HFF-Myc (cell line): ENCODE measurements at regions not wholly inside any gene's neighbourhood (a gene's known extent, or its start where the extent isn't known, plus 50 kb on each side); places are given as distances from the start of the nearest gene placed in this dataset.
A peak's percentile ranks its signal among the peaks of the same experiment; 100 is the strongest.

Experiments
- DNase-seq: peaks from one replicate; pipeline ENCODE4 v3.0.0-alpha.2; 2011; ENCODE audit warnings: low read depth; ENCODE audit errors: extremely low read depth
- H3K4me3 ChIP-seq: replicated peaks from 2 replicates; pipeline ENCODE4 v1.5.1; 2011; ENCODE audit warnings: low read depth, mild to moderate bottlenecking, control low read depth, low read length
- TF ChIP-seq, protein P1 (sequence below): IDR thresholded peaks from 2 replicates; pipeline ENCODE4 v1.5.1; 2012; ENCODE audit warnings: mild to moderate bottlenecking, low read depth, low read length, control low read depth; ENCODE audit errors: missing control alignments

- peak overlapping the region; percentile 10; the same call in 1 of the 2 replicates for H3K4me3 ChIP-seq
- no peak for DNase-seq
- TF ChIP-seq, protein P1, sequence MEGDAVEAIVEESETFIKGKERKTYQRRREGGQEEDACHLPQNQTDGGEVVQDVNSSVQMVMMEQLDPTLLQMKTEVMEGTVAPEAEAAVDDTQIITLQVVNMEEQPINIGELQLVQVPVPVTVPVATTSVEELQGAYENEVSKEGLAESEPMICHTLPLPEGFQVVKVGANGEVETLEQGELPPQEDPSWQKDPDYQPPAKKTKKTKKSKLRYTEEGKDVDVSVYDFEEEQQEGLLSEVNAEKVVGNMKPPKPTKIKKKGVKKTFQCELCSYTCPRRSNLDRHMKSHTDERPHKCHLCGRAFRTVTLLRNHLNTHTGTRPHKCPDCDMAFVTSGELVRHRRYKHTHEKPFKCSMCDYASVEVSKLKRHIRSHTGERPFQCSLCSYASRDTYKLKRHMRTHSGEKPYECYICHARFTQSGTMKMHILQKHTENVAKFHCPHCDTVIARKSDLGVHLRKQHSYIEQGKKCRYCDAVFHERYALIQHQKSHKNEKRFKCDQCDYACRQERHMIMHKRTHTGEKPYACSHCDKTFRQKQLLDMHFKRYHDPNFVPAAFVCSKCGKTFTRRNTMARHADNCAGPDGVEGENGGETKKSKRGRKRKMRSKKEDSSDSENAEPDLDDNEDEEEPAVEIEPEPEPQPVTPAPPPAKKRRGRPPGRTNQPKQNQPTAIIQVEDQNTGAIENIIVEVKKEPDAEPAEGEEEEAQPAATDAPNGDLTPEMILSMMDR, result no peak
Measured at GRCh38 chr3:98961161-98962155, 60.0 kb upstream of the DCBLD2 start.

GRCh38 chr3:98957681-98958080 lies 56.2 kb upstream of the DCBLD2 start:
- DNase-seq, result no peak
- no peak overlapping the region for H3K4me3 ChIP-seq
- TF ChIP-seq, protein P1, result no peak

DNA sequence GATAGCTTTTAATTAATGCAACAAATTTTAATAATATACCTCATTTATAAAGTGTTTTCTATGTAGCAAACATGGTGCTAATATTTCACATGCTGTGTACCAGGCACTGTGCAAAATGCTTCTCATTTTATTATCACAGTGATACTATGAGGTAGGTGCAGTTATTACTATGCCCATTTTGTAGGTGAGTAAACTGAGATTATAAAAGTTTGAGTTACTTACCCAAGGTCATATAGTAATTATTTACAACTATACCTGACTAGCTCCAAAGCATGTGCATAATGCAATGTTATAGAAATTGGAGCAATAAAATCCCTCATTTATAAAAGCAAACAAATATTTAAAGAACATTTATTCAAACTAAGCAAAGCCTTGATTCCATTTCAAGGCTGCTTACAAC lies 54.5 kb upstream of the DCBLD2 start:
- DNase-seq, result no peak
- TF ChIP-seq, protein P1, result no peak
- H3K4me3 ChIP-seq, result no peak overlapping the region

DNA sequence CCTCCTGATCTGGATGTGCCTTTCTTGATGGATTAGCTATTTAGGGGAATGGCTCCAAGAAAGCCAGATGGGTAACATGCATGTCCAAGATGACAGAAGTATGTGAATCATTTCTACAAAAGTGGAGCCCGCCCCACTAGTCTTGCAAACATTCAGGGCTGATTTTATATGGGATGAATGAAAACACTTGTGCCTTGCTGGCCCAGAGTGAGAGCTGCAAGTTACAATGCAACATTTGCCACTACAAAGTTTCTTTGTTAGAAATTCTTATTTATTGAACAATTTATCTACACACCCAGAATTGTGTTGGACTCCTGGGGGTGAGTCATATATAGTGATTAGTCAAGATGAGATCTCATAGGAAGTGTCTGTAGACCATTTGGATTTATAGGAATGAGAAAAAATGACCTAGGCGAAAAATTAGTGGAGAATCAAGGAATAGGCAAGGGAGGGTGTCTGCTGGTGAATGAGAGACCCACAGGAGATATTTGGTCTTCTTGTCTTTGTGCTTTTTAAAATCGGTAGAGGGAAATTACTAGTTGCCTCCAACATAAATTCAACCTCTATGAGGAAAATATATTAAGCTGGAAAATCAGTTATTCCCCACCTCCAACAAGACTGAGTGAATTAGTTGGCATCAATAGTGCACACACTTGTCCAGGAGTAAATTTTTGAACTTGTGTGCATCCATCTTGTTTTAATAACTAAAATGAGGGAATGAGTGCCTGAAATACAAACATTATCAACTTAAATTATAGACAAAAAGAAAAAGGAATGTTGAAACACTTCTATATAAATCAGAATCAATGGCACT lies 53.5 kb upstream of the DCBLD2 start:
- DNase-seq, result peak; percentile 44
- TF ChIP-seq, protein P1, result no peak
- no peak overlapping the region for H3K4me3 ChIP-seq

- H3K4me3 ChIP-seq, result no peak overlapping the region
- DNase-seq, result peak; percentile 50
- TF ChIP-seq, protein P1, result no peak
Measured at GRCh38 chr3:98954242-98954641, 52.7 kb upstream of the DCBLD2 start.

DNA sequence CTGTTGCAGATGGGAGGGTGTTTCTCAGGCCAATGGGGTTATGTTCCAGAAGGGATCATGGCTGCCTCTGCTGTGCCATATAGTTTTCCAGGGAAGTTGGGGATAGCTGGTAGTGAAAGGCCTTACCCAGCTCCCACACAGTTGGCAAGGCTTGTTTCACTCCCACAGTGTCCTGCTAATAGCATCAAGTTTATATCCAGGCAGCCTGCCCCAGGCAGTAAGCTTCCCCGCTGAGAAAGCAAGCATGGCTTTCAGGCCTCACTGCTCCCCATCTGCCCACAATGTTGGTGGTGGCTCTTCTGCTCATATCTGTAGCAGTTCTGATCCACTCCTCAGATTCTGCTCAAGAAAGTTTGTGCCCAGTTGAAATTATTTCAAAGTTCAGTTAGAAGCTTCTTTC lies 50.9 kb upstream of the DCBLD2 start:
- TF ChIP-seq, protein P1, result no peak
- H3K4me3 ChIP-seq, result no peak overlapping the region
- no peak for DNase-seq
